CD14-positive monocyte (primary cell): ENCODE measurements at regions not wholly inside any gene's neighbourhood (a gene's known extent, or its start where the extent isn't known, plus 50 kb on each side); places are given as distances from the start of the nearest gene placed in this dataset.

ENCODE experiments used
- DNase-seq, 3 donors: peaks; one replicate each; pipeline ENCODE4 v3.0.0-alpha.2; 2011 to 2022
- H2AFZ ChIP-seq: 2 replicates; pipeline ENCODE4 v1.6.0; 2012; ENCODE audit warnings: mild to moderate bottlenecking, low read depth, low read length, inconsistent platforms; ENCODE audit not compliant: insufficient read depth, poor library complexity, severe bottlenecking
- H3K27ac ChIP-seq, 2 donors: 1 replicate in 1 of 2; 2 replicates in 1 of 2; pipeline ENCODE4 v1.5.1; 2012 to 2013; ENCODE audit warnings: low read length in 2 of 2, control low read depth in 1 of 2, inconsistent platforms in 1 of 2, low read depth in 1 of 2, mild to moderate bottlenecking in 1 of 2
- H3K27me3 ChIP-seq, 2 donors: one replicate each; pipeline versions ENCODE4 v1.6.0 to v1.6.1; 2011 to 2013; ENCODE audit warnings: low read length in 2 of 2; ENCODE audit not compliant: control insufficient read depth in 2 of 2, insufficient read depth in 2 of 2
- H3K36me3 ChIP-seq, 2 donors: replicated peaks in 1 of 2; 1 replicate in 1 of 2; 2 replicates in 1 of 2; pipeline versions ENCODE4 v1.5.1 to v1.6.1; 2012 to 2013; ENCODE audit warnings: low read length in 2 of 2, control low read depth in 1 of 2, inconsistent platforms in 1 of 2, mild to moderate bottlenecking in 1 of 2; ENCODE audit not compliant: insufficient read depth in 2 of 2, control insufficient read depth in 1 of 2
- H3K4me1 ChIP-seq, 2 donors: 1 replicate in 1 of 2; 2 replicates in 1 of 2; pipeline versions ENCODE4 v1.5.1 to v1.6.1; 2012 to 2013; ENCODE audit warnings: low read length in 2 of 2, control low read depth in 1 of 2, inconsistent platforms in 1 of 2, mild to moderate bottlenecking in 1 of 2, moderate library complexity in 1 of 2; ENCODE audit not compliant: insufficient read depth in 2 of 2, control insufficient read depth in 1 of 2
- H3K4me2 ChIP-seq: replicated peaks from 2 replicates; pipeline ENCODE3; 2012; ENCODE audit warnings: low read length, moderate library complexity, mild to moderate bottlenecking; ENCODE audit not compliant: poor library complexity, severe bottlenecking; ENCODE audit errors: extremely low read depth
- H3K4me3 ChIP-seq, 3 experiments: fragments of 200-600 bp in 1 of 3; sonication (generic) in 1 of 3; replicated peaks in 1 of 3; 1 replicate in 2 of 3; 2 replicates in 1 of 3; pipeline ENCODE4 v1.5.1; 2011 to 2013; ENCODE audit warnings: low read length in 3 of 3, mild to moderate bottlenecking in 3 of 3, control low read depth in 2 of 3, low read depth in 2 of 3, inconsistent platforms in 1 of 3, moderate library complexity in 1 of 3
- H3K79me2 ChIP-seq: 2 replicates; pipeline ENCODE4 v1.6.0; 2012; ENCODE audit warnings: mild to moderate bottlenecking, control low read depth, inconsistent platforms, low read length, moderate library complexity; ENCODE audit not compliant: insufficient read depth
- H3K9ac ChIP-seq: 2 replicates; pipeline ENCODE4 v1.6.0; 2017; ENCODE audit warnings: low read length, mild to moderate bottlenecking; ENCODE audit not compliant: insufficient read depth, poor library complexity, severe bottlenecking
- H3K9me3 ChIP-seq, 2 donors: replicated peaks in 1 of 2; 1 replicate in 1 of 2; 2 replicates in 1 of 2; pipeline versions ENCODE4 v1.5.1 to v1.6.1; 2012 to 2013; ENCODE audit warnings: low read length in 2 of 2, control low read depth in 1 of 2; ENCODE audit not compliant: control insufficient read depth in 1 of 2, insufficient read depth in 1 of 2
- H4K20me1 ChIP-seq: 2 replicates; pipeline ENCODE4 v1.6.0; 2012; ENCODE audit warnings: mild to moderate bottlenecking, low read length, control low read depth, moderate library complexity; ENCODE audit not compliant: insufficient read depth
- H3K27ac Mint-ChIP-seq, 7 donors: one replicate each; pipeline ENCODE4 v1.8.0; 2020; ENCODE audit warnings: mild to moderate bottlenecking in 7 of 7, mixed read lengths in 7 of 7, moderate library complexity in 6 of 7, inconsistent platforms in 2 of 7
- H3K27me3 Mint-ChIP-seq, 3 donors: one replicate each; pipeline ENCODE4 v1.8.0; 2021 to 2022; ENCODE audit warnings: low read depth in 3 of 3, mild to moderate bottlenecking in 3 of 3, mixed read lengths in 3 of 3, moderate library complexity in 3 of 3, inconsistent platforms in 1 of 3
- H3K36me3 Mint-ChIP-seq, 2 donors: one replicate each; pipeline ENCODE4 v1.8.0; 2020; ENCODE audit warnings: mixed read lengths in 2 of 2, inconsistent platforms in 1 of 2, mild to moderate bottlenecking in 1 of 2
- H3K4me1 Mint-ChIP-seq: one replicate; pipeline ENCODE4 v1.8.0; 2020; ENCODE audit warnings: mild to moderate bottlenecking, mixed read lengths
- H3K4me3 Mint-ChIP-seq, 2 donors: one replicate each; pipeline ENCODE4 v1.8.0; 2020; ENCODE audit warnings: mild to moderate bottlenecking in 2 of 2, mixed read lengths in 2 of 2, moderate library complexity in 1 of 2
- H3K9me3 Mint-ChIP-seq, 7 donors: one replicate each; pipeline ENCODE4 v1.8.0; 2020 to 2022; ENCODE audit warnings: mixed read lengths in 7 of 7, mild to moderate bottlenecking in 6 of 7, moderate library complexity in 6 of 7, inconsistent platforms in 2 of 7
- CTCF ChIP-seq: fragments of 200-600 bp; IDR thresholded peaks from one replicate; pipeline ENCODE4 v1.8.0; 2022; ENCODE audit warnings: antibody characterized with exemption, mild to moderate bottlenecking
- WGBS: methylation state at CpG from one replicate; pipeline ENCODE4 v1.1.5; 2013; ENCODE audit warnings: missing lambda C conversion rate; ENCODE audit not compliant: insufficient coverage; 5-methylcytosine and 5-hydroxymethylcytosine counted together
- intact Hi-C, 2 donors: fragments of 100-400 bp; cut with micrococcal nuclease; formaldehyde crosslinking; loops; one replicate each; pipeline versions ENCODE4 v1.15.0 to v1.15.1; 2023

GRCh38 chr13:69264362-69265334 is 843.0 kb upstream of the ATXN8OS start:
- H3K36me3 ChIP-seq = no peaks in the 10 kb centered on the region
- H3K27me3 Mint-ChIP-seq = no peaks in the 10 kb centered on the region
- no peak overlapping the region for H2AFZ ChIP-seq
- H3K27me3 ChIP-seq = no peaks in the 10 kb centered on the region
- no peaks in the 10 kb centered on the region for H3K79me2 ChIP-seq
- peaks cover 0 to 14% (median 9%) of the 10 kb centered on the region in 7 donors for H3K9me3 Mint-ChIP-seq
- no peak overlapping the region for H3K4me3 ChIP-seq
- H3K9me3 ChIP-seq = peaks cover 0 to 17% of the 10 kb centered on the region in 2 donors
- intact Hi-C loops = no loop called here
- no peaks in the 10 kb centered on the region for H3K36me3 Mint-ChIP-seq
- TF ChIP-seq CTCF = no peak
- H3K9ac ChIP-seq = no peak overlapping the region
- H3K4me1 ChIP-seq = no peaks in the 10 kb centered on the region
- 95% methylated on average over 5 of the region's 5 CpGs for WGBS
- H3K4me3 Mint-ChIP-seq = no peak overlapping the region
- no peak overlapping the region for H3K27ac Mint-ChIP-seq
- H3K27ac ChIP-seq = no peak overlapping the region
- DNase-seq = no peak
- H3K4me2 ChIP-seq = no peak overlapping the region
- no peaks in the 10 kb centered on the region for H3K4me1 Mint-ChIP-seq
- H4K20me1 ChIP-seq = no peaks in the 10 kb centered on the region

- DNase-seq = no peak
- TF ChIP-seq CTCF = no peak
- Mint-ChIP-seq H3K36me3 (no peaks in the 10 kb centered on the region), H3K27me3 (no peaks in the 10 kb centered on the region), H3K9me3 (peaks cover 0 to 8% (median 2%) of the 10 kb centered on the region in 7 donors), H3K27ac (peak overlapping the region in 1 of 7 donors; percentile 59), H3K4me3 (no peak overlapping the region), H3K4me1 (no peaks in the 10 kb centered on the region)
- Histone ChIP-seq H4K20me1 (no peaks in the 10 kb centered on the region), H3K27ac (no peak overlapping the region), H3K4me3 (no peak overlapping the region), H3K9ac (no peak overlapping the region), H3K4me1 (no peaks in the 10 kb centered on the region), H3K9me3 (no peaks in the 10 kb centered on the region), H2AFZ (no peak overlapping the region), H3K79me2 (no peaks in the 10 kb centered on the region), H3K36me3 (no peaks in the 10 kb centered on the region), H3K27me3 (no peaks in the 10 kb centered on the region), H3K4me2 (no peak overlapping the region)
- WGBS = no CpG with 5 or more reads among the region's 1 CpG
- intact Hi-C loops = no loop called here
Measured at GRCh38 chr13:69243366-69243765, 864.3 kb upstream of the ATXN8OS start.
